ENCODE measurements at regions not wholly inside any gene's neighbourhood (a gene's known extent, or its start where the extent isn't known, plus 50 kb on each side); places are given as distances from the start of the nearest gene placed in this dataset.
"Not testable (repeated sequence)": the region's sequence is repeated elsewhere in the genome, so short reads cannot be mapped to it uniquely, and the experiment has no call there.

DNA sequence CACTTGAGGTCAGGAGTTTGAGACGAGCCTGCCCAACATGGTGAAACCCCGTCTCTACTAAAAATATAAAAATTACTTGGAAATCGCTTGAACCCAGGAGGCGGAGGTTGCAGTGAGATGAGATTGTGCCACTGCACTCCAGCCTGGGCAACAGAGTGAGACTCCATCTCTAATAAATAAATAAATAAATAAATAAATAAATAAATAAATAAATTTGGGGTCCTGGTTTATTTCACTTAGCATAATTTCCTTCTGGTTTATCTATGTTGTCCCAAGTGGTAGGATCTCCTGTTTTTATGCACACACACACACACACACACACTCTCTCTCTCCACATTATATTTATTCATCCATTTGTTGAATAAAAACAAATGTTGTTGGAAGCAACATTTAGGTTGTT is 58.4 kb upstream of the HAND1 start:
- H3K27me3 Mint-ChIP-seq: peaks cover 39% of the 10 kb centered on the region
- not testable (repeated sequence) for H3K9me3 Mint-ChIP-seq, H3K4me1 Mint-ChIP-seq, H3K27ac Mint-ChIP-seq, H3K4me3 Mint-ChIP-seq, ATAC-seq, DNase-seq

DNA sequence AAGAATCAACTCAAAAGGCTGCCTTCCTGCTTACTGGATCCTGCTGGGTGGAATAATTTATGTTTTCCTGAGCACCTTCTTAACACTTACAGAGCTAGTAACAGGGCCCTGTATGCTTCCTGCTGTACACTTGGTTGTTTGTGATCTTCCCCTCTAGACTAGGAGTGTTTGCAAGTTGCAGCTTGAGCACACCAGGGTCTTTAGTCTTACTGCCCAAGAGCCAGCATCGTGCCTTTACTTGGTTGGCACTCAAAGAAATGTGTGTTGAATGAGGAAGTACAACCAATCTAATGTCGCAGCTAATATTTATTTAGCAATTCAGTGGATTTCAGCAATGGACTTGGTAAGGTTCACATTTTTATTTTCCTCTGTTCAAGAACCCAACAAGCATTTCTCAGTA is 57.5 kb upstream of the HAND1 start:
- DNase-seq (no peak), ATAC-seq (no peak)
- Mint-ChIP-seq H3K4me1 (no peaks in the 10 kb centered on the region), H3K9me3 (no peaks in the 10 kb centered on the region), H3K27ac (no peak overlapping the region), H3K4me3 (no peak overlapping the region), H3K27me3 (peaks cover 47% of the 10 kb centered on the region)

DNA sequence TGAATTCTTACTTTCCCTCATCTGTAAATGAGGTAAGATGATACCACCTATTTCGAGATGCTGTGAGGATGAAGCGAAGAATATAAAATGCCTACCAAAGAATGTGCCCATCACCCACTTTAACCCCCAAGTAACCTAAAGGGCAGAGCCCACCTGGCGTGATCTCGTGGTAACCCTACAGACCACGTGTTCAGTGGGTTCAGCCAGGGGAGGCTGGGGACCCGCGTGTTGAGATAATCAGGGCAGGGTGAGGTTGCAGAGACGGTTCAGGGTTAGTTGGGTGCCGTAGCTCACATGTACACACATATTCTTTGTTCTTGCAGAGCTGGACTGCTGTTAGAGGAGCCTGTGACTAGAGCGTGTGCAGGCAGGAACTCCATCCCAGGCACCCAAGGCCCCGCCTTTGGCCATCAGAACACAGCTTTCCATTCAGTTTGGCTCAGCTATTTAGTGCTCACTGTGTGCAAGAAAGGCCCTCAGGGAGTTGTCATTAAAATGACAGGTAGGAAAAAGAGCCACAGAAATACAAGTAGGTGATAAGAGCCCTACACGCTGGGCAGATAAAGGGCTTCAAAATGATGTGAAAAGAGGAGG is 56.5 kb upstream of the HAND1 start:
- no peaks in the 10 kb centered on the region for H3K4me1 Mint-ChIP-seq

DNA sequence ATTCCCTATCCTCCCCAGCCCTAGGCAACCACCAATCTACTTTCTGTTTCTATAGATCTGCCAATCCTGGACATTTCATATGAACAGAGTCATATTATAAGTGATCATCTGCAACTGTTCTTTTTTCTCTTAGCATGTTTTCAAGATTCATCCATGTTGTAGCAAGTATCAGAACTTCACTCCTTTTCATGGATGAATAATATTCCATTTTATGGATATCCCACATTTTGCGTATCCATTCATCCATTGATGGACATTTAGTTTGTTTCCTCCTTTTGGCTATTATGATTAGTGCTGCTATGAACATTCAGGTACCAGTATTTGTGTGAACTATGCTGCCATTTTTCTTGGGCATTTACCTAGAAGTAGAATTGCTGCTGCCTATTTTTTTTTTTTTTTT is 51.3 kb upstream of the HAND1 start:
- H3K9me3 Mint-ChIP-seq: no peaks in the 10 kb centered on the region
- ATAC-seq (no peak), DNase-seq (no peak)
- H3K4me1 Mint-ChIP-seq: no peaks in the 10 kb centered on the region
- no peak overlapping the region for H3K27ac Mint-ChIP-seq
- H3K27me3 Mint-ChIP-seq: peaks cover 55% of the 10 kb centered on the region
- H3K4me3 Mint-ChIP-seq: no peak overlapping the region

More for the DNA sequence above, 56.5 kb upstream of the HAND1 start:
- H3K27me3 Mint-ChIP-seq: peaks cover 48% of the 10 kb centered on the region
- H3K27ac Mint-ChIP-seq: no peak overlapping the region
- H3K9me3 Mint-ChIP-seq: no peaks in the 10 kb centered on the region
- H3K4me3 Mint-ChIP-seq: no peak overlapping the region
- ATAC-seq (no peak), DNase-seq (no peak)

DNA sequence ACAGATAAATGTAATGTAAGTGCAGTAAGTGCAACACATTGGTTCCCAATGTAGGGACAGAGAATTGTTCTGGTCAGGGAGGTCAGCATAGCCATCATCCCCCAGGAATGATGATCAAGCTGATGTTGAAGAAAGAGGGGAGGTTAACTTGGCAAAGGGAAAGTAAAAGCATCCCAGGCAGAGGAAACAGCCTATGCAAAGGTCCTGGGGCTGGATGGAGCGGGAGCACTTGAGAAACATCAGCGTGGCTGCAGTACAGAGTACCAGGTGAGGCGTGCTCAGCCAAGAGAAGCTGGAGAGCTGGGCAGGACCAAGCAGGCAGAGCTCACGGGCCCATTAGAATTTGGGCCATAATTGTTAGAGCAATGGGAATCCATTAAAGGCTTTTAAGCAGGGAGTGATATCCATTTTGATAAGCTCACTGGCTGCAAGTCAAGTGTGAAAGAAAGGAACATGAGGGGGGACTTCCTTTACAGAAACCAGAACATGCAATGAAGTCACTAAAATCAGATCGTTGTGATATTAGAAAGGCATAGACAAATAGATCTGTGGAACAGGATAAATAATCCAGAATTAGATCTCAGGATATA is 50.1 kb upstream of the HAND1 start:
- Mint-ChIP-seq H3K9me3 (no peaks in the 10 kb centered on the region), H3K4me3 (no peak overlapping the region), H3K4me1 (no peaks in the 10 kb centered on the region), H3K27ac (no peak overlapping the region), H3K27me3 (peaks cover 61% of the 10 kb centered on the region)
- DNase-seq: no peak
- no peak for ATAC-seq
